HepG2 (cell line): ENCODE measurements at regions not wholly inside any gene's neighbourhood (a gene's known extent, or its start where the extent isn't known, plus 50 kb on each side); places are given as distances from the start of the nearest gene placed in this dataset.

ENCODE experiments used
- ATAC-seq: fragments of 200-7000 bp; cut with Tn5 transposase; 3 replicates; pipeline ENCODE4 v1.9.1; 2020; ENCODE audit warnings: mild to moderate bottlenecking, moderate library complexity
- BruUV-seq: library from RNA; stranded (reverse); fragments of 400-500 nt; replicated peaks from 2 replicates; lab custom pipeline; 2021; lab: Mats Ljungman, UMichigan
- CTCF ChIA-PET: fragments of 300-600 bp; formaldehyde crosslinking; extraction: SDS; loops from one replicate; lab custom pipeline; 2021; ENCODE audit warnings: low total read pairs, inconsistent platforms, low intra/inter-chr PET ratio; lab: Yijun Ruan, JAX
- POLR2A ChIA-PET: fragments of 350-600 bp; sonication (Branson Sonifier 250); formaldehyde crosslinking; loops from one replicate; lab custom pipeline; 2020; ENCODE audit warnings: antibody characterized with exemption, inconsistent platforms; lab: Yijun Ruan, JAX
- DNase-seq: peaks from one replicate; pipeline ENCODE4 v3.0.0-alpha.2; 2015; ENCODE audit warnings: low spot score
- FAIRE-seq: peaks from 3 replicates; lab custom pipeline; 2011; peaks lifted over from hg19 to GRCh38; lab: Jason Lieb, UNC
- H2AFZ ChIP-seq: one replicate; pipeline ENCODE4 v1.6.1; 2011; ENCODE audit warnings: low read length, inconsistent platforms
- H3K27ac ChIP-seq: fragments of 300-600 bp; 3 replicates; pipeline ENCODE4 v1.8.0; 2011; ENCODE audit warnings: mixed run types, mild to moderate bottlenecking, mixed read lengths, low read length, inconsistent platforms; ENCODE audit not compliant: insufficient read depth; ENCODE audit errors: extremely low read length
- H3K27me3 ChIP-seq, 2 experiments: fragments of 200-600 bp in 1 of 2; 2 replicates in 1 of 2; 3 replicates in 1 of 2; pipeline versions ENCODE4 v1.6.0 to v1.8.0; 2011; ENCODE audit warnings: low read length in 2 of 2, mild to moderate bottlenecking in 2 of 2, moderate library complexity in 2 of 2, inconsistent platforms in 1 of 2; ENCODE audit not compliant: insufficient read depth in 2 of 2, control insufficient read depth in 1 of 2
- H3K36me3 ChIP-seq, 2 experiments: fragments of 200-600 bp in 1 of 2; replicated peaks in 1 of 2; 2 replicates in 1 of 2; 3 replicates in 1 of 2; pipeline versions ENCODE4 v1.5.1 to v1.8.0; 2011; ENCODE audit warnings: low read length in 2 of 2, inconsistent platforms in 1 of 2; ENCODE audit not compliant: insufficient read depth in 2 of 2, control insufficient read depth in 1 of 2
- H3K4me1 ChIP-seq: 2 replicates; pipeline ENCODE4 v1.5.1; 2012; ENCODE audit warnings: low read length, inconsistent platforms; ENCODE audit not compliant: insufficient read depth
- H3K4me2 ChIP-seq: 2 replicates; pipeline ENCODE4 v1.6.0; 2011; ENCODE audit warnings: low read depth, low read length, inconsistent platforms
- H3K4me3 ChIP-seq, 3 experiments: fragments of 200-600 bp in 1 of 3; sonication (generic), shearing (Covaris generic) in 1 of 3; replicated peaks in 1 of 3; 2 replicates each; pipeline ENCODE4 v1.5.1; 2011 to 2016; ENCODE audit warnings: low read length in 3 of 3, inconsistent platforms in 2 of 3, low read depth in 2 of 3, mild to moderate bottlenecking in 2 of 3, control low read depth in 1 of 3, mixed read lengths in 1 of 3; ENCODE audit not compliant: insufficient read depth in 1 of 3
- H3K79me2 ChIP-seq: one replicate; pipeline ENCODE4 v1.6.1; 2011; ENCODE audit warnings: low read length, inconsistent platforms; ENCODE audit not compliant: insufficient read depth
- H3K9ac ChIP-seq: 2 replicates; pipeline ENCODE4 v1.6.0; 2011; ENCODE audit warnings: mild to moderate bottlenecking, low read depth, low read length, inconsistent platforms; ENCODE audit not compliant: insufficient read depth
- H3K9me3 ChIP-seq: 2 replicates; pipeline ENCODE4 v1.5.1; 2012; ENCODE audit warnings: mild to moderate bottlenecking, low read length
- H4K20me1 ChIP-seq: 2 replicates; pipeline ENCODE4 v1.6.0; 2011; ENCODE audit warnings: inconsistent platforms, mild to moderate bottlenecking, low read length, moderate library complexity; ENCODE audit not compliant: insufficient read depth
- DZIP1 ChIP-seq: sonication (generic); formaldehyde crosslinking; IDR thresholded peaks from 2 replicates; pipeline ENCODE4 v1.5.0; 2020; ENCODE audit warnings: mild to moderate bottlenecking, missing genetic modification reagents
- GABPA ChIP-seq, 2 experiments: IDR thresholded peaks; 2 replicates each; pipeline ENCODE4 v1.6.1; 2011 to 2016; ENCODE audit warnings: low read depth in 2 of 2, low read length in 1 of 2, missing biosample characterization in 1 of 2, missing genetic modification characterization in 1 of 2
- HIC2 ChIP-seq: sonication (generic); formaldehyde crosslinking; IDR thresholded peaks from 2 replicates; pipeline ENCODE4 v1.9.0; 2022; ENCODE audit warnings: low read depth, missing genetic modification reagents
- MED13 ChIP-seq: sonication (generic); formaldehyde crosslinking; IDR thresholded peaks from 2 replicates; pipeline ENCODE4 v1.5.0; 2020; ENCODE audit warnings: missing genetic modification reagents
- PRDM10 ChIP-seq: sonication (generic); formaldehyde crosslinking; IDR thresholded peaks from 2 replicates; pipeline ENCODE4 v1.4.0; 2020; ENCODE audit warnings: low read depth, missing genetic modification reagents
- RFX1 ChIP-seq: fragments of 450-650 bp; IDR thresholded peaks from 2 replicates; pipeline ENCODE4 v1.6.1; 2017
- SETDB1 ChIP-seq: sonication (generic); formaldehyde crosslinking; IDR thresholded peaks from 2 replicates; pipeline ENCODE4 v1.5.1; 2020; ENCODE audit warnings: missing genetic modification reagents, mild to moderate bottlenecking, borderline replicate concordance
- SMYD3 ChIP-seq: sonication (generic); formaldehyde crosslinking; IDR thresholded peaks from 2 replicates; pipeline ENCODE4 v1.8.1; 2023; ENCODE audit warnings: mild to moderate bottlenecking, missing genetic modification reagents
- SPEN ChIP-seq: sonication (generic); formaldehyde crosslinking; IDR thresholded peaks from 2 replicates; pipeline ENCODE4 v1.5.1; 2020; ENCODE audit warnings: low read depth, mild to moderate bottlenecking, missing genetic modification reagents
- THAP11 ChIP-seq: IDR thresholded peaks from 2 replicates; pipeline ENCODE4 v1.6.1; 2016; ENCODE audit warnings: missing biosample characterization, missing genetic modification reagents
- TOE1 ChIP-seq: sonication (generic); formaldehyde crosslinking; IDR thresholded peaks from 2 replicates; pipeline ENCODE4 v1.4.0; 2020; ENCODE audit warnings: mild to moderate bottlenecking, missing genetic modification reagents
- ZBTB2 ChIP-seq: sonication (generic); formaldehyde crosslinking; IDR thresholded peaks from 2 replicates; pipeline ENCODE4 v1.8.0; 2022; ENCODE audit warnings: low read depth, missing genetic modification reagents
- ZBTB20 ChIP-seq: sonication (generic); formaldehyde crosslinking; IDR thresholded peaks from 2 replicates; pipeline ENCODE4 v1.8.1; 2023; ENCODE audit warnings: missing genetic modification reagents, low read depth, mild to moderate bottlenecking, borderline replicate concordance
- ZSCAN20 ChIP-seq: sonication (generic); formaldehyde crosslinking; IDR thresholded peaks from 2 replicates; pipeline ENCODE4 v1.4.0; 2020; ENCODE audit warnings: missing genetic modification reagents, mild to moderate bottlenecking, borderline replicate concordance
- WGBS: methylation state at CpG from one replicate; pipeline ENCODE4 v1.1.6; 2017; ENCODE audit warnings: low lambda C conversion rate; 5-methylcytosine and 5-hydroxymethylcytosine counted together
- in situ Hi-C: cut with HindIII; loops from 2 replicates; pipeline ENCODE4 v1.10.0; 2017; ENCODE audit warnings: low pct_unique_long_range_greater_than_20kb; ENCODE audit not compliant: extremely low pct_ligation_motif_present
- intact Hi-C: fragments of 100-400 bp; cut with micrococcal nuclease; formaldehyde crosslinking; loops from one replicate; pipeline ENCODE4 v1.10.0; 2022; ENCODE audit not compliant: unreplicated experiment

- TF ChIP-seq PRDM10 (CRISPR knock-in tag): no peak
Observed at GRCh38 chr21:31520561-31521098, 138.9 kb upstream of the SOD1 start (continued).

- H2AFZ ChIP-seq: no peak overlapping the region
- H3K79me2 ChIP-seq: no peaks in the 10 kb centered on the region
- intact Hi-C loops: no loop called here
- POLR2A ChIA-PET: no interaction called here
- BruUV-seq: no TSS peak
- H3K27ac ChIP-seq: no peak overlapping the region
- CTCF ChIA-PET: no interaction called here
- 48% methylated on average over 4 of the region's 4 CpGs for WGBS
- no peaks in the 10 kb centered on the region; a peak in 2 of 5 replicates for H3K27me3 ChIP-seq
- no peak overlapping the region for H3K4me2 ChIP-seq
- ATAC-seq: no peak
- no peak overlapping the region for H3K4me3 ChIP-seq
- in situ Hi-C loops: no loop called here
- H3K4me1 ChIP-seq: no peaks in the 10 kb centered on the region
- no peak for DNase-seq
- H3K9ac ChIP-seq: no peak overlapping the region
- H3K9me3 ChIP-seq: no peaks in the 10 kb centered on the region
- no peak for FAIRE-seq
- no peaks in the 10 kb centered on the region for H4K20me1 ChIP-seq
- no peaks in the 10 kb centered on the region for H3K36me3 ChIP-seq
- no peak for TF ChIP-seq MED13 (CRISPR knock-in tag)
- no peak for TF ChIP-seq DZIP1 (CRISPR knock-in tag)
- no peak for TF ChIP-seq THAP11 (CRISPR knock-in tag)
- no peak for TF ChIP-seq SETDB1
- TF ChIP-seq GABPA (IDR thresholded peaks at IDR 0.05; ENCODE audit: low read depth, low read length): no peak
- TF ChIP-seq GABPA (CRISPR knock-in tag; IDR thresholded peaks at IDR 0.05; ENCODE audit: low read depth): no peak
- no peak for TF ChIP-seq SMYD3 (CRISPR knock-in tag)
- no peak for TF ChIP-seq ZBTB2 (CRISPR knock-in tag)
- no peak for TF ChIP-seq RFX1
- no peak for TF ChIP-seq TOE1 (CRISPR knock-in tag)
- TF ChIP-seq ZBTB20 (CRISPR knock-in tag): no peak
- TF ChIP-seq HIC2: no peak
- TF ChIP-seq SPEN (CRISPR knock-in tag): no peak
- TF ChIP-seq ZSCAN20 (CRISPR knock-in tag): no peak
Observed at GRCh38 chr21:31518580-31518979, 140.9 kb upstream of the SOD1 start.
